Liver (tissue), 7 donors: ENCODE measurements at regions not wholly inside any gene's neighbourhood (a gene's known extent, or its start where the extent isn't known, plus 50 kb on each side); places are given as distances from the start of the nearest gene placed in this dataset.

Experiments
- DNase-seq: peaks from one replicate; pipeline ENCODE4 v3.0.0-alpha.2; 2017; ENCODE audit warnings: low spot score
- H3K27ac ChIP-seq, 2 donors: one replicate each; pipeline ENCODE4 v1.7.0; 2013; ENCODE audit warnings: inconsistent platforms in 2 of 2, low read length in 2 of 2, control low read depth in 1 of 2, low read depth in 1 of 2, mild to moderate bottlenecking in 1 of 2
- H3K27me3 ChIP-seq, 4 donors: one replicate each; pipeline versions ENCODE4 v1.6.1 to v1.7.0; 2013; ENCODE audit warnings: low read length in 3 of 4, inconsistent platforms in 1 of 4, mild to moderate bottlenecking in 1 of 4, moderate library complexity in 1 of 4; ENCODE audit not compliant: control insufficient read depth in 4 of 4, insufficient read depth in 4 of 4
- H3K36me3 ChIP-seq, 4 donors: one replicate each; pipeline versions ENCODE4 v1.6.1 to v1.7.0; 2013; ENCODE audit warnings: low read length in 3 of 4, mild to moderate bottlenecking in 3 of 4, low read depth in 1 of 4, moderate library complexity in 1 of 4; ENCODE audit not compliant: control insufficient read depth in 4 of 4, insufficient read depth in 3 of 4
- H3K4me1 ChIP-seq, 4 donors: one replicate each; pipeline versions ENCODE4 v1.6.1 to v1.7.0; 2013; ENCODE audit warnings: low read length in 3 of 4, mild to moderate bottlenecking in 3 of 4, moderate library complexity in 1 of 4; ENCODE audit not compliant: control insufficient read depth in 4 of 4, insufficient read depth in 4 of 4
- H3K4me3 ChIP-seq, 3 donors: one replicate each; pipeline versions ENCODE4 v1.6.1 to v1.7.0; 2013; ENCODE audit warnings: low read length in 3 of 3, control low read depth in 1 of 3, low read depth in 1 of 3, mild to moderate bottlenecking in 1 of 3
- H3K9ac ChIP-seq, 2 donors: one replicate each; pipeline ENCODE4 v1.7.0; 2013; ENCODE audit warnings: low read length in 2 of 2, mild to moderate bottlenecking in 2 of 2, moderate library complexity in 2 of 2, control low read depth in 1 of 2, low read depth in 1 of 2
- H3K9me3 ChIP-seq, 4 donors: one replicate each; pipeline versions ENCODE4 v1.6.1 to v1.7.0; 2013; ENCODE audit warnings: low read length in 3 of 4; ENCODE audit not compliant: control insufficient read depth in 4 of 4
- EGR1 ChIP-seq, 2 donors: IDR thresholded peaks; 2 replicates each; pipeline ENCODE4 v1.6.1; 2016 to 2018; ENCODE audit warnings: antibody characterized with exemption in 2 of 2, low read depth in 2 of 2
- FOXA1 ChIP-seq: IDR thresholded peaks from 2 replicates; pipeline ENCODE4 v1.6.1; 2016; ENCODE audit warnings: antibody characterized with exemption
- GABPA ChIP-seq, 2 donors: IDR thresholded peaks in 1 of 2; conservative IDR thresholded peaks in 1 of 2; 2 replicates each; pipeline ENCODE4 v1.6.1; 2016; ENCODE audit warnings: antibody characterized with exemption in 2 of 2, mild to moderate bottlenecking in 1 of 2, moderate library complexity in 1 of 2
- HNF4A ChIP-seq, 2 donors: conservative IDR thresholded peaks; 2 replicates each; pipeline ENCODE4 v1.6.1; 2016; ENCODE audit warnings: antibody characterized with exemption in 2 of 2, mild to moderate bottlenecking in 2 of 2
- HNF4G ChIP-seq: IDR thresholded peaks from 2 replicates; pipeline ENCODE4 v1.6.1; 2016; ENCODE audit warnings: antibody characterized with exemption
- JUND ChIP-seq, 2 donors: IDR thresholded peaks; 2 replicates each; pipeline ENCODE4 v1.6.1; 2016; ENCODE audit warnings: antibody characterized with exemption in 2 of 2
- MAX ChIP-seq: IDR thresholded peaks from 2 replicates; pipeline ENCODE4 v1.6.1; 2016; ENCODE audit warnings: antibody characterized with exemption
- NR2F2 ChIP-seq: IDR thresholded peaks from 2 replicates; pipeline ENCODE4 v1.6.1; 2016; ENCODE audit warnings: antibody characterized with exemption
- RAD21 ChIP-seq, 2 donors: IDR thresholded peaks; 2 replicates each; pipeline ENCODE4 v1.6.1; 2016; ENCODE audit warnings: antibody characterized with exemption in 2 of 2, mild to moderate bottlenecking in 2 of 2
- RXRA ChIP-seq, 2 donors: IDR thresholded peaks; 2 replicates each; pipeline ENCODE4 v1.6.1; 2017 to 2018; ENCODE audit warnings: antibody characterized with exemption in 2 of 2, mild to moderate bottlenecking in 1 of 2
- SP1 ChIP-seq: IDR thresholded peaks from 2 replicates; pipeline ENCODE4 v1.6.1; 2018; ENCODE audit warnings: antibody characterized with exemption, mild to moderate bottlenecking
- TAF1 ChIP-seq: conservative IDR thresholded peaks from 2 replicates; pipeline ENCODE4 v1.6.1; 2016; ENCODE audit warnings: antibody characterized with exemption, mild to moderate bottlenecking
- YY1 ChIP-seq: IDR thresholded peaks from 2 replicates; pipeline ENCODE4 v1.6.1; 2016; ENCODE audit warnings: antibody characterized with exemption, mild to moderate bottlenecking
- WGBS: extraction: QIAGEN DNeasy Blood & Tissue Kit; methylation state at CpG from one replicate; pipeline ENCODE4 v1.1.7; 2013; 5-methylcytosine and 5-hydroxymethylcytosine counted together
- TF ChIP-seq, protein P1 (sequence below): IDR thresholded peaks from 2 replicates; pipeline ENCODE4 v1.6.1; 2016; ENCODE audit warnings: antibody characterized with exemption
- TF ChIP-seq, protein P2 (sequence below): IDR thresholded peaks from 2 replicates; pipeline ENCODE4 v1.6.1; 2016; ENCODE audit warnings: antibody characterized with exemption, mild to moderate bottlenecking
- TF ChIP-seq, protein P3 (sequence below): IDR thresholded peaks from 2 replicates; pipeline ENCODE4 v1.6.1; 2016; ENCODE audit warnings: antibody characterized with exemption
- donor health status: healthy.
- donor health status: healthy.
- donor health status: healthy.
- donor health status: healthy.

DNA sequence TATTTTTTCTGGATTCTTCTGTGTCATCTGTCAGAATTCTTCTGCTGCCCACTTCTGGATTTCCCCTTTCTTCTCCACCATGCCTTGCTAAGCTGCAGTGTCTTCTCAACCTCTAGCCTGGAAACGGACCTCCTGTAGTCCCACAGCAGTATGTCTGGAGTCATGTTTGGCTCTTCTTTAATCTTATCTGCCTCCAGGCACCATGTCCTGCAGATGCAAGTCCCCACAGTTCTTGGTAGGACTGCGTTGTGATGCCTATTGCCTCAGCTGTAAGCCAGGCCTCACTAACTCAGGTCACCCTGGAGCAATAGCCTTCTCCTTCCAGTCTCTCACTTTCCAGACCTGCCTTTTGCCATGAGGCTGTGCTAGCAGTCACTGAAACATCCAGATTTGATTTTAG lies 268.3 kb downstream of the POM121L12 start:
- Histone ChIP-seq H3K36me3 (no peaks in the 10 kb centered on the region), H3K9ac (no peak overlapping the region), H3K4me3 (no peak overlapping the region), H3K9me3 (no peaks in the 10 kb centered on the region), H3K27me3 (no peaks in the 10 kb centered on the region), H3K27ac (no peak overlapping the region), H3K4me1 (no peaks in the 10 kb centered on the region)
- no peak for DNase-seq
- 57% methylated on average over 2 of the region's 2 CpGs for WGBS
- TF ChIP-seq TAF1, result no peak
- TF ChIP-seq, protein P1, sequence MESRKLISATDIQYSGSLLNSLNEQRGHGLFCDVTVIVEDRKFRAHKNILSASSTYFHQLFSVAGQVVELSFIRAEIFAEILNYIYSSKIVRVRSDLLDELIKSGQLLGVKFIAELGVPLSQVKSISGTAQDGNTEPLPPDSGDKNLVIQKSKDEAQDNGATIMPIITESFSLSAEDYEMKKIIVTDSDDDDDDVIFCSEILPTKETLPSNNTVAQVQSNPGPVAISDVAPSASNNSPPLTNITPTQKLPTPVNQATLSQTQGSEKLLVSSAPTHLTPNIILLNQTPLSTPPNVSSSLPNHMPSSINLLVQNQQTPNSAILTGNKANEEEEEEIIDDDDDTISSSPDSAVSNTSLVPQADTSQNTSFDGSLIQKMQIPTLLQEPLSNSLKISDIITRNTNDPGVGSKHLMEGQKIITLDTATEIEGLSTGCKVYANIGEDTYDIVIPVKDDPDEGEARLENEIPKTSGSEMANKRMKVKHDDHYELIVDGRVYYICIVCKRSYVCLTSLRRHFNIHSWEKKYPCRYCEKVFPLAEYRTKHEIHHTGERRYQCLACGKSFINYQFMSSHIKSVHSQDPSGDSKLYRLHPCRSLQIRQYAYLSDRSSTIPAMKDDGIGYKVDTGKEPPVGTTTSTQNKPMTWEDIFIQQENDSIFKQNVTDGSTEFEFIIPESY, result no peak

- H3K27ac ChIP-seq, result no peak overlapping the region
- no peak overlapping the region for H3K4me3 ChIP-seq
- peaks cover 0 to 3% (median 0%) of the 10 kb centered on the region in 4 donors for H3K9me3 ChIP-seq
- no peaks in the 10 kb centered on the region for H3K27me3 ChIP-seq
- DNase-seq, result no peak
- no peaks in the 10 kb centered on the region for H3K36me3 ChIP-seq
- no peak for TF ChIP-seq HNF4A (conservative IDR thresholded peaks at IDR 0.05)
- TF ChIP-seq RAD21 (IDR thresholded peaks at IDR 0.05), result no peak
- TF ChIP-seq SP1, result no peak
- TF ChIP-seq EGR1 (IDR thresholded peaks at IDR 0.05; ENCODE audit: low read depth in 2 of 2), result no peak
- TF ChIP-seq FOXA1, result no peak
- no peak for TF ChIP-seq JUND (IDR thresholded peaks at IDR 0.05)
- TF ChIP-seq RXRA (IDR thresholded peaks at IDR 0.05), result no peak
- TF ChIP-seq NR2F2, result no peak
- TF ChIP-seq, protein P2, sequence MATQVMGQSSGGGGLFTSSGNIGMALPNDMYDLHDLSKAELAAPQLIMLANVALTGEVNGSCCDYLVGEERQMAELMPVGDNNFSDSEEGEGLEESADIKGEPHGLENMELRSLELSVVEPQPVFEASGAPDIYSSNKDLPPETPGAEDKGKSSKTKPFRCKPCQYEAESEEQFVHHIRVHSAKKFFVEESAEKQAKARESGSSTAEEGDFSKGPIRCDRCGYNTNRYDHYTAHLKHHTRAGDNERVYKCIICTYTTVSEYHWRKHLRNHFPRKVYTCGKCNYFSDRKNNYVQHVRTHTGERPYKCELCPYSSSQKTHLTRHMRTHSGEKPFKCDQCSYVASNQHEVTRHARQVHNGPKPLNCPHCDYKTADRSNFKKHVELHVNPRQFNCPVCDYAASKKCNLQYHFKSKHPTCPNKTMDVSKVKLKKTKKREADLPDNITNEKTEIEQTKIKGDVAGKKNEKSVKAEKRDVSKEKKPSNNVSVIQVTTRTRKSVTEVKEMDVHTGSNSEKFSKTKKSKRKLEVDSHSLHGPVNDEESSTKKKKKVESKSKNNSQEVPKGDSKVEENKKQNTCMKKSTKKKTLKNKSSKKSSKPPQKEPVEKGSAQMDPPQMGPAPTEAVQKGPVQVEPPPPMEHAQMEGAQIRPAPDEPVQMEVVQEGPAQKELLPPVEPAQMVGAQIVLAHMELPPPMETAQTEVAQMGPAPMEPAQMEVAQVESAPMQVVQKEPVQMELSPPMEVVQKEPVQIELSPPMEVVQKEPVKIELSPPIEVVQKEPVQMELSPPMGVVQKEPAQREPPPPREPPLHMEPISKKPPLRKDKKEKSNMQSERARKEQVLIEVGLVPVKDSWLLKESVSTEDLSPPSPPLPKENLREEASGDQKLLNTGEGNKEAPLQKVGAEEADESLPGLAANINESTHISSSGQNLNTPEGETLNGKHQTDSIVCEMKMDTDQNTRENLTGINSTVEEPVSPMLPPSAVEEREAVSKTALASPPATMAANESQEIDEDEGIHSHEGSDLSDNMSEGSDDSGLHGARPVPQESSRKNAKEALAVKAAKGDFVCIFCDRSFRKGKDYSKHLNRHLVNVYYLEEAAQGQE, result no peak
- no peak for TF ChIP-seq HNF4G
- H3K9ac ChIP-seq, result no peak overlapping the region
- no peaks in the 10 kb centered on the region for H3K4me1 ChIP-seq
- 76% methylated on average over 3 of the region's 3 CpGs for WGBS
Measured at GRCh38 chr7:53306846-53307245, 271.4 kb downstream of the POM121L12 start.

DNA sequence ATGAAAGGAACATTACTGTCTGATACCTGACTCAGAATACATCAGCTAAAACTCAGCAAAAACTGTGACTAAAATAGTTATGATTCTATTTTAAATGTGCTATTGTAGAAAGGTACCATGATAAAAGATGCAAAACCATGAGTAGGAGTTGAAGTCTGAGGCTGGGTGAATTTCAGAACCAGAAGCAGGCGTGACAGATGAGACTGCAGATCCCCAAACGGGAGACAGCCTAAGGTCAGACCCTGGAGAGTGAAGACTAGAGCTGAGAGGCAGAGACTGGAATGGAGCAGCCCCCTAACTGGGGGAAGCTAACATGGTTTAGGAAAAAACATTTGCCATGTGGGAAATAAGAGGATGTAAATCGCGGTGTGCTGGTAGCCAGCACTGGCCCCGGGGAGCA lies 275.8 kb downstream of the POM121L12 start:
- Histone ChIP-seq H3K4me1 (no peaks in the 10 kb centered on the region), H3K9me3 (peaks cover 0 to 3% (median 0%) of the 10 kb centered on the region in 4 donors), H3K27me3 (no peaks in the 10 kb centered on the region), H3K4me3 (no peak overlapping the region), H3K36me3 (no peaks in the 10 kb centered on the region), H3K9ac (no peak overlapping the region), H3K27ac (no peak overlapping the region)
- TF ChIP-seq, protein P3, sequence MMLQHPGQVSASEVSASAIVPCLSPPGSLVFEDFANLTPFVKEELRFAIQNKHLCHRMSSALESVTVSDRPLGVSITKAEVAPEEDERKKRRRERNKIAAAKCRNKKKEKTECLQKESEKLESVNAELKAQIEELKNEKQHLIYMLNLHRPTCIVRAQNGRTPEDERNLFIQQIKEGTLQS, result no peak
- no peak for TF ChIP-seq HNF4G
- no peak for TF ChIP-seq YY1
- TF ChIP-seq, protein P2, result no peak
- no peak for TF ChIP-seq RXRA (IDR thresholded peaks at IDR 0.05)
- TF ChIP-seq MAX, result no peak
- TF ChIP-seq HNF4A (conservative IDR thresholded peaks at IDR 0.05), result no peak
- TF ChIP-seq GABPA (IDR thresholded peaks at IDR 0.05 in 1 of 2, conservative IDR thresholded peaks at IDR 0.05 in 1 of 2), result no peak
- no peak for TF ChIP-seq FOXA1
- WGBS, result 55% methylated on average over 5 of the region's 5 CpGs
- no peak for DNase-seq
